Hepatocyte (in vitro differentiated cells): ENCODE measurements at regions not wholly inside any gene's neighbourhood (a gene's known extent, or its start where the extent isn't known, plus 50 kb on each side); places are given as distances from the start of the nearest gene placed in this dataset.

Experiments
- CTCF ChIP-seq: fragments of 200-600 bp; sonication (generic); IDR thresholded peaks from 2 replicates; pipeline ENCODE4 v1.5.1; 2016; ENCODE audit warnings: antibody characterized with exemption, mild to moderate bottlenecking; ENCODE audit not compliant: poor library complexity
- EZH2phosphoT487 ChIP-seq: fragments of 200-600 bp; sonication (generic); IDR thresholded peaks from one replicate; pipeline ENCODE4 v1.6.1; 2018; ENCODE audit warnings: antibody characterized with exemption, mild to moderate bottlenecking, low read depth, moderate library complexity; ENCODE audit not compliant: unreplicated experiment, severe bottlenecking

GRCh38 chr9:34810187-34810524, 100.2 kb upstream of the CCL21 start:
- TF ChIP-seq CTCF: no peak
- TF ChIP-seq EZH2phosphoT487: no peak
